PFSK-1 (cell line): ENCODE measurements at regions not wholly inside any gene's neighbourhood (a gene's known extent, or its start where the extent isn't known, plus 50 kb on each side); places are given as distances from the start of the nearest gene placed in this dataset.

Source experiments
- FOXP2 ChIP-seq: optimal IDR thresholded peaks from 2 replicates; pipeline ENCODE3; 2011; ENCODE audit warnings: borderline replicate concordance, control low read depth, inconsistent platforms; ENCODE audit not compliant: insufficient read depth; ENCODE audit errors: extremely low read length, extremely low read depth
- POLR2AphosphoS5 ChIP-seq: IDR thresholded peaks from 2 replicates; pipeline ENCODE4 v1.6.1; 2012; ENCODE audit warnings: low read depth, mild to moderate bottlenecking, control low read depth, low read length, moderate library complexity
- SIN3A ChIP-seq: IDR thresholded peaks from 2 replicates; pipeline ENCODE4 v1.6.1; 2012; ENCODE audit warnings: mild to moderate bottlenecking, low read length, moderate library complexity, borderline replicate concordance; ENCODE audit not compliant: insufficient read depth
- TAF1 ChIP-seq: IDR thresholded peaks from 2 replicates; pipeline ENCODE4 v1.6.1; 2012; ENCODE audit warnings: low read length, control low read depth, borderline replicate concordance; ENCODE audit not compliant: insufficient read depth
- TF ChIP-seq, protein P1 (sequence below), 2 experiments: IDR thresholded peaks; 2 replicates each; pipeline versions ENCODE4 v1.6.1 to v1.8.0; 2011 to 2012; ENCODE audit warnings: low read depth in 2 of 2, low read length in 2 of 2, control low read depth in 1 of 2, inconsistent platforms in 1 of 2, mild to moderate bottlenecking in 1 of 2, moderate library complexity in 1 of 2; ENCODE audit not compliant: insufficient read depth in 1 of 2

- TF ChIP-seq FOXP2 (no peak), POLR2AphosphoS5 (no peak), TAF1 (no peak), SIN3A (no peak)
- TF ChIP-seq, protein P1, sequence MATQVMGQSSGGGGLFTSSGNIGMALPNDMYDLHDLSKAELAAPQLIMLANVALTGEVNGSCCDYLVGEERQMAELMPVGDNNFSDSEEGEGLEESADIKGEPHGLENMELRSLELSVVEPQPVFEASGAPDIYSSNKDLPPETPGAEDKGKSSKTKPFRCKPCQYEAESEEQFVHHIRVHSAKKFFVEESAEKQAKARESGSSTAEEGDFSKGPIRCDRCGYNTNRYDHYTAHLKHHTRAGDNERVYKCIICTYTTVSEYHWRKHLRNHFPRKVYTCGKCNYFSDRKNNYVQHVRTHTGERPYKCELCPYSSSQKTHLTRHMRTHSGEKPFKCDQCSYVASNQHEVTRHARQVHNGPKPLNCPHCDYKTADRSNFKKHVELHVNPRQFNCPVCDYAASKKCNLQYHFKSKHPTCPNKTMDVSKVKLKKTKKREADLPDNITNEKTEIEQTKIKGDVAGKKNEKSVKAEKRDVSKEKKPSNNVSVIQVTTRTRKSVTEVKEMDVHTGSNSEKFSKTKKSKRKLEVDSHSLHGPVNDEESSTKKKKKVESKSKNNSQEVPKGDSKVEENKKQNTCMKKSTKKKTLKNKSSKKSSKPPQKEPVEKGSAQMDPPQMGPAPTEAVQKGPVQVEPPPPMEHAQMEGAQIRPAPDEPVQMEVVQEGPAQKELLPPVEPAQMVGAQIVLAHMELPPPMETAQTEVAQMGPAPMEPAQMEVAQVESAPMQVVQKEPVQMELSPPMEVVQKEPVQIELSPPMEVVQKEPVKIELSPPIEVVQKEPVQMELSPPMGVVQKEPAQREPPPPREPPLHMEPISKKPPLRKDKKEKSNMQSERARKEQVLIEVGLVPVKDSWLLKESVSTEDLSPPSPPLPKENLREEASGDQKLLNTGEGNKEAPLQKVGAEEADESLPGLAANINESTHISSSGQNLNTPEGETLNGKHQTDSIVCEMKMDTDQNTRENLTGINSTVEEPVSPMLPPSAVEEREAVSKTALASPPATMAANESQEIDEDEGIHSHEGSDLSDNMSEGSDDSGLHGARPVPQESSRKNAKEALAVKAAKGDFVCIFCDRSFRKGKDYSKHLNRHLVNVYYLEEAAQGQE (IDR thresholded peaks at IDR 0.05; ENCODE audit: insufficient read depth in 1 of 2, low read depth in 2 of 2, low read length in 2 of 2): no peak
Observed at GRCh38 chr4:111475001-111475400, 670.3 kb upstream of the FAM241A start.
